BLaER1 (cell line): ENCODE measurements at regions not wholly inside any gene's neighbourhood (a gene's known extent, or its start where the extent isn't known, plus 50 kb on each side); places are given as distances from the start of the nearest gene placed in this dataset.
"Not testable (repeated sequence)": the region's sequence is repeated elsewhere in the genome, so short reads cannot be mapped to it uniquely, and the experiment has no call there.

Source experiments
- H3K27ac ChIP-seq: shearing (Covaris generic); formaldehyde crosslinking; 2 replicates; pipeline ENCODE4 v1.8.1; 2022
- H3K27me3 ChIP-seq: shearing (Covaris generic); formaldehyde crosslinking; 2 replicates; pipeline ENCODE4 v1.8.1; 2022
- H3K36me3 ChIP-seq: shearing (Covaris generic); formaldehyde crosslinking; 2 replicates; pipeline ENCODE4 v1.8.1; 2022
- H3K4me1 ChIP-seq: shearing (Covaris generic); formaldehyde crosslinking; 2 replicates; pipeline ENCODE4 v1.8.1; 2022
- H3K4me2 ChIP-seq: shearing (Covaris generic); formaldehyde crosslinking; 2 replicates; pipeline ENCODE4 v1.8.1; 2022
- H3K4me3 ChIP-seq: shearing (Covaris generic); formaldehyde crosslinking; 2 replicates; pipeline ENCODE4 v1.8.1; 2022
- H3K9ac ChIP-seq: shearing (Covaris generic); formaldehyde crosslinking; 2 replicates; pipeline ENCODE4 v1.8.1; 2022
- H3K9me3 ChIP-seq: shearing (Covaris generic); formaldehyde crosslinking; 2 replicates; pipeline ENCODE4 v1.8.1; 2022
- H4K20me1 ChIP-seq: shearing (Covaris generic); formaldehyde crosslinking; 2 replicates; pipeline ENCODE4 v1.8.1; 2022
- Cebpa-rat ChIP-seq: shearing (Covaris generic); IDR thresholded peaks from 2 replicates; pipeline ENCODE4 v1.8.1; 2022

GRCh38 chr4:3898098-3898497, 131.9 kb downstream of the ADRA2C start:
- H4K20me1 ChIP-seq: no peaks in the 10 kb centered on the region
- H3K4me3 ChIP-seq: no peak overlapping the region
- H3K9ac ChIP-seq: no peak overlapping the region
- H3K4me2 ChIP-seq: no peak overlapping the region
- H3K36me3 ChIP-seq: no peaks in the 10 kb centered on the region
- no peak overlapping the region for H3K27ac ChIP-seq
- no peaks in the 10 kb centered on the region for H3K27me3 ChIP-seq
- no peak for TF ChIP-seq Cebpa-rat
- H3K4me1 ChIP-seq: no peaks in the 10 kb centered on the region
- no peaks in the 10 kb centered on the region for H3K9me3 ChIP-seq

- H3K4me2 ChIP-seq, H3K9ac ChIP-seq, H3K27ac ChIP-seq, H3K4me1 ChIP-seq, H3K27me3 ChIP-seq, H4K20me1 ChIP-seq, H3K4me3 ChIP-seq, H3K9me3 ChIP-seq, H3K36me3 ChIP-seq: not testable (repeated sequence)
Measured at GRCh38 chr4:3898928-3899327, 132.7 kb downstream of the ADRA2C start.

- H3K27ac ChIP-seq, H3K36me3 ChIP-seq, H3K4me2 ChIP-seq, H3K27me3 ChIP-seq, H3K4me1 ChIP-seq, H4K20me1 ChIP-seq, H3K9me3 ChIP-seq, H3K4me3 ChIP-seq, H3K9ac ChIP-seq: not testable (repeated sequence)
Measured at GRCh38 chr4:3904264-3904955, 138.2 kb downstream of the ADRA2C start.

- Histone ChIP-seq H3K4me2 (peak overlapping the region; percentile 66), H3K4me1 (peaks cover 51% of the 10 kb centered on the region), H3K27ac (0 out of 2 replicates have a peak overlapping the region, but pooled peaks have one; percentile 30)
- H3K27me3 ChIP-seq, H3K9me3 ChIP-seq, H3K4me3 ChIP-seq, H3K36me3 ChIP-seq, H3K9ac ChIP-seq, H4K20me1 ChIP-seq: not testable (repeated sequence)
Measured at GRCh38 chr4:3909616-3910015, 143.4 kb downstream of the ADRA2C start.

- H3K9ac ChIP-seq, H3K36me3 ChIP-seq, H3K4me3 ChIP-seq, H3K9me3 ChIP-seq, H4K20me1 ChIP-seq, H3K27me3 ChIP-seq: not testable (repeated sequence)
- H3K4me2 ChIP-seq: peak overlapping the region; percentile 66
- peak overlapping the region; percentile 38; the same call in 1 of the 2 replicates for H3K27ac ChIP-seq
- H3K4me1 ChIP-seq: peaks cover 51% of the 10 kb centered on the region
Measured at GRCh38 chr4:3910161-3910950, 144.2 kb downstream of the ADRA2C start.

- Histone ChIP-seq H3K27me3 (no peaks in the 10 kb centered on the region), H3K27ac (no peak overlapping the region), H4K20me1 (no peaks in the 10 kb centered on the region), H3K4me2 (peak overlapping the region; percentile 66; the same call in 1 of the 2 replicates), H3K36me3 (no peaks in the 10 kb centered on the region), H3K4me3 (no peak overlapping the region), H3K4me1 (peaks cover 51% of the 10 kb centered on the region), H3K9me3 (no peaks in the 10 kb centered on the region), H3K9ac (no peak overlapping the region)
- TF ChIP-seq Cebpa-rat: no peak
Measured at GRCh38 chr4:3911252-3911856, 145.2 kb downstream of the ADRA2C start.

GRCh38 chr4:3914511-3914910, 148.3 kb downstream of the ADRA2C start:
- not testable (repeated sequence) for H3K9ac ChIP-seq, H3K9me3 ChIP-seq, H3K4me3 ChIP-seq, H4K20me1 ChIP-seq, H3K4me2 ChIP-seq, H3K27me3 ChIP-seq, H3K36me3 ChIP-seq
- 0 out of 2 replicates have a peak overlapping the region, but pooled peaks have one; percentile 4 for H3K27ac ChIP-seq
- H3K4me1 ChIP-seq: peaks cover 49% of the 10 kb centered on the region

- H3K36me3 ChIP-seq, H3K4me3 ChIP-seq, H3K27ac ChIP-seq, H3K4me2 ChIP-seq, H3K27me3 ChIP-seq, H4K20me1 ChIP-seq, H3K9me3 ChIP-seq, H3K9ac ChIP-seq: not testable (repeated sequence)
- peaks cover 19% of the 10 kb centered on the region; the same call in 1 of the 2 replicates for H3K4me1 ChIP-seq
Measured at GRCh38 chr4:3919509-3919908, 153.3 kb downstream of the ADRA2C start.

GRCh38 chr4:3921902-3922301, 155.7 kb downstream of the ADRA2C start:
- not testable (repeated sequence) for H3K9me3 ChIP-seq, H3K4me2 ChIP-seq, H4K20me1 ChIP-seq, H3K4me3 ChIP-seq, H3K9ac ChIP-seq, H3K27ac ChIP-seq, H3K27me3 ChIP-seq, H3K36me3 ChIP-seq
- H3K4me1 ChIP-seq: peaks cover 15% of the 10 kb centered on the region; the same call in 1 of the 2 replicates

GRCh38 chr4:3925841-3926240, 159.7 kb downstream of the ADRA2C start:
- H3K27me3 ChIP-seq, H3K4me1 ChIP-seq, H3K4me2 ChIP-seq, H3K9me3 ChIP-seq, H3K4me3 ChIP-seq, H3K36me3 ChIP-seq, H3K9ac ChIP-seq, H3K27ac ChIP-seq, H4K20me1 ChIP-seq: not testable (repeated sequence)

GRCh38 chr4:3926271-3926670, 160.1 kb downstream of the ADRA2C start:
- not testable (repeated sequence) for H3K9ac ChIP-seq, H3K9me3 ChIP-seq, H3K36me3 ChIP-seq, H3K27me3 ChIP-seq, H3K4me2 ChIP-seq, H3K27ac ChIP-seq, H3K4me3 ChIP-seq, H4K20me1 ChIP-seq, H3K4me1 ChIP-seq

- H3K4me2 ChIP-seq, H3K27me3 ChIP-seq, H4K20me1 ChIP-seq, H3K9me3 ChIP-seq, H3K4me3 ChIP-seq, H3K36me3 ChIP-seq, H3K9ac ChIP-seq, H3K27ac ChIP-seq, H3K4me1 ChIP-seq: not testable (repeated sequence)
Measured at GRCh38 chr4:3926969-3927755, 161.0 kb downstream of the ADRA2C start.

- not testable (repeated sequence) for H3K9ac ChIP-seq, H3K36me3 ChIP-seq, H3K4me3 ChIP-seq
Measured at GRCh38 chr4:3929431-3929830, 163.2 kb downstream of the ADRA2C start.

GRCh38 chr4:3932734-3933133, 166.5 kb downstream of the ADRA2C start:
- not testable (repeated sequence) for H3K27ac ChIP-seq, H4K20me1 ChIP-seq, H3K9me3 ChIP-seq, H3K4me1 ChIP-seq, H3K4me3 ChIP-seq, H3K27me3 ChIP-seq, H3K4me2 ChIP-seq, H3K9ac ChIP-seq, H3K36me3 ChIP-seq

More at GRCh38 chr4:3929431-3929830, 163.2 kb downstream of the ADRA2C start:
- H3K4me2 ChIP-seq, H3K27ac ChIP-seq, H3K4me1 ChIP-seq, H3K9me3 ChIP-seq, H4K20me1 ChIP-seq, H3K27me3 ChIP-seq: not testable (repeated sequence)
